Smooth muscle cell (in vitro differentiated cells): ENCODE measurements at regions not wholly inside any gene's neighbourhood (a gene's known extent, or its start where the extent isn't known, plus 50 kb on each side); places are given as distances from the start of the nearest gene placed in this dataset.

Experiments used
- DNase-seq: peaks from one replicate; lab custom pipeline; 2025; ENCODE audit not compliant: unreplicated experiment; lab: John Stamatoyannopoulos, UW
- H2AFZ ChIP-seq: fragments of 200-600 bp; sonication (generic); 2 replicates; pipeline ENCODE4 v1.6.0; 2016; ENCODE audit warnings: antibody characterized with exemption, low read depth, mild to moderate bottlenecking
- H3F3A ChIP-seq: fragments of 200-600 bp; sonication (generic); 2 replicates; pipeline ENCODE4 v1.6.0; 2017; ENCODE audit warnings: antibody characterized with exemption, low read depth
- H3K27ac ChIP-seq: fragments of 200-600 bp; sonication (generic); 2 replicates; pipeline ENCODE4 v1.5.1; 2016; ENCODE audit warnings: low read depth, mild to moderate bottlenecking
- H3K27me3 ChIP-seq: fragments of 200-600 bp; sonication (generic); 2 replicates; pipeline ENCODE4 v1.6.1; 2016; ENCODE audit warnings: low read depth, mild to moderate bottlenecking
- H3K36me3 ChIP-seq: fragments of 200-600 bp; sonication (generic); 2 replicates; pipeline ENCODE4 v1.5.1; 2016; ENCODE audit warnings: low read depth
- H3K4me1 ChIP-seq: fragments of 200-600 bp; sonication (generic); 2 replicates; pipeline ENCODE4 v1.5.1; 2016; ENCODE audit warnings: low read depth
- H3K4me2 ChIP-seq: fragments of 200-600 bp; sonication (generic); 2 replicates; pipeline ENCODE4 v1.6.0; 2016; ENCODE audit warnings: mild to moderate bottlenecking
- H3K4me3 ChIP-seq: fragments of 200-600 bp; sonication (generic); 2 replicates; pipeline ENCODE4 v1.5.1; 2016; ENCODE audit warnings: mild to moderate bottlenecking
- H3K79me2 ChIP-seq: fragments of 200-600 bp; sonication (generic); 2 replicates; pipeline ENCODE4 v1.6.0; 2016; ENCODE audit warnings: low read depth, mild to moderate bottlenecking
- H3K9ac ChIP-seq: fragments of 200-600 bp; sonication (generic); 2 replicates; pipeline ENCODE4 v1.6.0; 2016; ENCODE audit warnings: low read depth
- H3K9me3 ChIP-seq: fragments of 200-600 bp; sonication (generic); replicated peaks from 2 replicates; pipeline ENCODE4 v1.5.1; 2016; ENCODE audit warnings: low read depth
- H4K20me1 ChIP-seq: fragments of 200-600 bp; sonication (generic); 2 replicates; pipeline ENCODE4 v1.6.0; 2016; ENCODE audit warnings: low read depth
- CTCF ChIP-seq: fragments of 200-600 bp; sonication (generic); IDR thresholded peaks from 2 replicates; pipeline ENCODE4 v1.5.1; 2017; ENCODE audit warnings: borderline replicate concordance, mild to moderate bottlenecking, antibody characterized with exemption; ENCODE audit not compliant: insufficient read depth, poor library complexity, severe bottlenecking
- WGBS: methylation state at CpG from one replicate; pipeline ENCODE4 v1.1.7; 2016; ENCODE audit warnings: low lambda C conversion rate; 5-methylcytosine and 5-hydroxymethylcytosine counted together

DNA sequence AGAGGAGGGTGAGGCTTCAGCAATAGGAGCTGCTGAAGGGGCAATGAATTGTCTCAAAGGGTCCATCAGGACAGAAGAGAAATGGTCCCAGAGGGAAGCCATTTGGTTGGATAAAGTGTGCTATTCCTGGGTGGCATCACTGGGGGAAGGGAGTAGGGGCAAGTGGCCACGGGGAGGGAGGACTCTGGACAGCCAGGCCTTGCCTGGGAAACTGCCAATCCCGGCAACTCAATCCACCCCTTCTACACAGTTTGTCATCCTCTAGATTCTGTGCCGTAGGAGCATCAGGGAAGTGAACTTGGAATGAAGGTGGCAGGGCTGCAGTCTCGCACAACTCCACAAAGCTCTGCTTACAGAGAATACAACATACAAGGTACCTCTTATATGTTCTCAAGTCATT lies 59.5 kb upstream of the RIPOR2 start:
- Histone ChIP-seq H3K4me2 (no peak overlapping the region), H3K4me1 (no peaks in the 10 kb centered on the region), H4K20me1 (no peaks in the 10 kb centered on the region), H3K36me3 (no peaks in the 10 kb centered on the region), H2AFZ (no peak overlapping the region), H3K4me3 (no peak overlapping the region), H3K9me3 (no peaks in the 10 kb centered on the region), H3K79me2 (no peaks in the 10 kb centered on the region), H3K27ac (no peak overlapping the region), H3F3A (no peaks in the 10 kb centered on the region), H3K27me3 (no peaks in the 10 kb centered on the region), H3K9ac (no peak overlapping the region)
- DNase-seq: no peak
- no peak for TF ChIP-seq CTCF
- WGBS: 93% methylated on average over 4 of the region's 4 CpGs

GRCh38 chr6:24996269-24996836 lies 60.6 kb upstream of the RIPOR2 start:
- no peaks in the 10 kb centered on the region for H3K36me3 ChIP-seq
- H3F3A ChIP-seq: no peaks in the 10 kb centered on the region
- H3K4me2 ChIP-seq: no peak overlapping the region
- no peak for TF ChIP-seq CTCF
- no peaks in the 10 kb centered on the region for H3K27me3 ChIP-seq
- H3K9ac ChIP-seq: no peak overlapping the region
- H3K4me3 ChIP-seq: no peak overlapping the region
- H3K79me2 ChIP-seq: no peaks in the 10 kb centered on the region
- H4K20me1 ChIP-seq: no peaks in the 10 kb centered on the region
- no peak overlapping the region for H2AFZ ChIP-seq
- H3K27ac ChIP-seq: no peak overlapping the region
- H3K9me3 ChIP-seq: no peaks in the 10 kb centered on the region
- H3K4me1 ChIP-seq: no peaks in the 10 kb centered on the region
- DNase-seq: no peak
- WGBS: 81% methylated on average over 5 of the region's 5 CpGs

DNA sequence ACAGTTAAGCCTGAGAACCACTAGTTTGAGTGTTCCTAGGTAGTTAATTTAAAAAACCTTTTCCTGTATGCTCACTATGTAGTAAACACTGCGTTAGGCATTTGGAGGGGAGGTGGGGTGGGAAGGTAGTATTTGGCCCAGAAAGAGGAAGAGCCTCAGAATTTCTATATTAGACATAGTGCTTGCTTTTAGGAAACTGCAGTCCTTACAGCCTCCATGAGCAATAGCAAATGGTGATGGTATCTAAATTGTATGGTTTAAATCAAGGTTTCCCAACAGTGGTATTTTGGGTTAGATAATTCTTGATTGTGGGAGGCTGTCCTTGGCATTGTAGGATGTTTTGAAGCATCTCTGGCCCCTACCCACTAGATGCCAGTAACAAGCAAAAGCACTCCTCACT lies 61.5 kb upstream of the RIPOR2 start:
- H3K9ac ChIP-seq: no peak overlapping the region
- no peaks in the 10 kb centered on the region for H3K79me2 ChIP-seq
- no peaks in the 10 kb centered on the region for H4K20me1 ChIP-seq
- 79% methylated on average over 1 of the region's 1 CpG for WGBS
- no peaks in the 10 kb centered on the region for H3K9me3 ChIP-seq
- H3K4me1 ChIP-seq: no peaks in the 10 kb centered on the region
- no peak overlapping the region for H3K4me2 ChIP-seq
- no peaks in the 10 kb centered on the region for H3F3A ChIP-seq
- H2AFZ ChIP-seq: no peak overlapping the region
- H3K36me3 ChIP-seq: no peaks in the 10 kb centered on the region
- TF ChIP-seq CTCF: no peak
- no peaks in the 10 kb centered on the region for H3K27me3 ChIP-seq
- DNase-seq: no peak
- H3K4me3 ChIP-seq: no peak overlapping the region
- H3K27ac ChIP-seq: no peak overlapping the region

- Histone ChIP-seq H4K20me1 (no peaks in the 10 kb centered on the region), H3K9ac (no peak overlapping the region), H3F3A (no peaks in the 10 kb centered on the region), H3K9me3 (no peaks in the 10 kb centered on the region), H2AFZ (no peak overlapping the region), H3K79me2 (no peaks in the 10 kb centered on the region), H3K4me2 (no peak overlapping the region), H3K4me1 (no peaks in the 10 kb centered on the region), H3K27ac (no peak overlapping the region), H3K4me3 (no peak overlapping the region), H3K27me3 (no peaks in the 10 kb centered on the region), H3K36me3 (no peaks in the 10 kb centered on the region)
- 76% methylated on average over 3 of the region's 3 CpGs for WGBS
- DNase-seq: no peak
- no peak for TF ChIP-seq CTCF
Measured at GRCh38 chr6:24997905-24998304, 62.1 kb upstream of the RIPOR2 start.
